ENCODE measurements at regions not wholly inside any gene's neighbourhood (a gene's known extent, or its start where the extent isn't known, plus 50 kb on each side); places are given as distances from the start of the nearest gene placed in this dataset.

- POLR2A ChIA-PET (ENCODE audit: low non-redundant PET): no interaction called here
- no peak overlapping the region for H3K4me3 ChIP-seq (ENCODE audit: low read depth, low read length, poor library complexity, severe bottlenecking)
- BruUV-seq (replicated peaks): no TSS peak
- no peak overlapping the region for H3K27ac ChIP-seq (ENCODE audit: low read depth, low read length, poor library complexity, severe bottlenecking)
- intact Hi-C loops (cut with micrococcal nuclease; ENCODE audit: unreplicated experiment): no loop called here
- peaks cover 3% of the 10 kb centered on the region for H3K9me3 ChIP-seq (ENCODE audit: low read depth, low read length, poor library complexity, severe bottlenecking)
- CTCF ChIA-PET: no interaction called here
- no peak for TF ChIP-seq EZH2 (IDR thresholded peaks at IDR 0.05; ENCODE audit: borderline replicate concordance, low read depth, low read length, poor library complexity, severe bottlenecking)
- no peak for TF ChIP-seq CTCF (conservative IDR thresholded peaks at IDR 0.05; ENCODE audit: low read depth, low read length)
- no peaks in the 10 kb centered on the region for H3K27me3 ChIP-seq (replicated peaks; ENCODE audit: insufficient read depth, low read depth, low read length, poor library complexity)
- no peaks in the 10 kb centered on the region for H3K4me1 ChIP-seq (ENCODE audit: insufficient read depth, low read length, poor library complexity, severe bottlenecking)
- no peak for DNase-seq (ENCODE audit: low spot score)
- no peaks in the 10 kb centered on the region for H3K36me3 ChIP-seq (ENCODE audit: insufficient read depth, low read length, poor library complexity, severe bottlenecking)
These were observed 649.9 kb downstream of the KCNJ2 start for GRCh38 chr17:70819183-70819582.

DNA sequence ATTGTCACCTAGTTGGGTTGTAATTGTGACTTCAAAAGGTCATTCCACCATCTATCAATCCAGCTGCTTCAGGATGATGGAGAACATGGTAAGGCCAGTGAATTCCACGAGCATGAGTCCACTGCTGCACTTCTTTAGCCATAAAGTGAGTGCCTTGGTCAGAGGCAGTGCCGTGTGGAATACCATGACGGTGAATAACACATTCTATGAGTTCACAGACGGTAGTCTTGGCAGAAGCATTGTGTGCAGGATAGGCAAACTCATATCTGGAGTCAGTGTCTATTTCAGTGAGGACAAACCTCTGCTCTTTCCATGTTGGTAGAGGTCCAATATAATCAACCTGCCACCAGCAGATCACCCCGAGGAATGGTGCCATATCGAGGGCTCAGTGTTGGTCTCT lies 650.9 kb downstream of the KCNJ2 start:
- ChIA-PET POLR2A (ENCODE audit: low non-redundant PET) (no interaction called here), CTCF (no interaction called here)
- Histone ChIP-seq H3K4me1 (ENCODE audit: insufficient read depth, low read length, poor library complexity, severe bottlenecking) (no peaks in the 10 kb centered on the region), H3K27me3 (replicated peaks; ENCODE audit: insufficient read depth, low read depth, low read length, poor library complexity) (no peaks in the 10 kb centered on the region), H3K4me3 (ENCODE audit: low read depth, low read length, poor library complexity, severe bottlenecking) (no peak overlapping the region), H3K27ac (ENCODE audit: low read depth, low read length, poor library complexity, severe bottlenecking) (no peak overlapping the region), H3K36me3 (ENCODE audit: insufficient read depth, low read length, poor library complexity, severe bottlenecking) (no peaks in the 10 kb centered on the region), H3K9me3 (ENCODE audit: low read depth, low read length, poor library complexity, severe bottlenecking) (peaks cover 3% of the 10 kb centered on the region)
- TF ChIP-seq EZH2 (IDR thresholded peaks at IDR 0.05; ENCODE audit: borderline replicate concordance, low read depth, low read length, poor library complexity, severe bottlenecking): no peak
- no peak for TF ChIP-seq CTCF (conservative IDR thresholded peaks at IDR 0.05; ENCODE audit: low read depth, low read length)
- intact Hi-C loops (cut with micrococcal nuclease; ENCODE audit: unreplicated experiment): no loop called here
- BruUV-seq (replicated peaks): no TSS peak
- no peak for DNase-seq (ENCODE audit: low spot score)

DNA sequence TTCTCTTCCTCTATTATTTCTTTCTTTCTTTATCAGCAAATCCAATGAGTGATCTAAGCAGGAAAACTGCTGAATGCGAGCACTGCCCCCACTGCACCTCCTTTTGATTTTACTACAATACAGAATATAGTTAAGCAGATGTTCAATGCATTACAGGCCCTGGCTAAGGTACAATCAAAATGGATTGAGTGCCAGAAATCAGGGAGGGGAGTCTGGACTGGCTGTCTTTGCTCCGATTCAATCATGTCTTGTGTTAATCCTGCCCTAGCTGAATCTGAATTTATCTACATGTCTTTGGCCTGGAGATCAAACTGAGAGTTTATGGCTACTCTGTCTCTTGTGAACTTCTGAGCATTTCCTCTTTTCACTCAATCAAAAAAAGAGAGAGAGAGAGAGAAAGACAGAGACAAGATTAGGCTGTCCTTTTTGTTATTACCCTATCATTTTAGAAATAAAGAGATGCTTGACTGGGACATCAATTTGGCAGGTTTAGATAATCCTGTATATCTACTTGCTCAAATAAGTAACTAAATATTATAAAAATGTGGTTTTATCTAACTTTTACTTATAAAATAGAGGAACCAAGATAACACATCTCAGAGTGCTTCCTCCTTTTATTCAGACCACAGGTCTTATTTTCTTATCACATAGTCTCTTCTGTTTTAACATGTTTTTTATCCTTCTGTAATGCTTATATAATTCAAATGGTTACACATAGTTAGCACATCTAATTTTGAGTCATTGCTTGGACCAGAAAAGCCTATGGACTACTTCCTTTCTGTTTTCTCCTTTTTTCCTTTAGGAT lies 656.2 kb downstream of the KCNJ2 start:
- intact Hi-C loops (cut with micrococcal nuclease; ENCODE audit: unreplicated experiment): no loop called here
- ChIA-PET POLR2A (ENCODE audit: low non-redundant PET) (no interaction called here), CTCF (no interaction called here)
- no TSS peak for BruUV-seq (replicated peaks)
- no peak for DNase-seq (ENCODE audit: low spot score)
- no peaks in the 10 kb centered on the region for H3K4me1 ChIP-seq (ENCODE audit: insufficient read depth, low read length, poor library complexity, severe bottlenecking)
- H3K9me3 ChIP-seq (ENCODE audit: low read depth, low read length, poor library complexity, severe bottlenecking): peaks cover 3% of the 10 kb centered on the region
- H3K27me3 ChIP-seq (replicated peaks; ENCODE audit: insufficient read depth, low read depth, low read length, poor library complexity): no peaks in the 10 kb centered on the region
- TF ChIP-seq EZH2 (IDR thresholded peaks at IDR 0.05; ENCODE audit: borderline replicate concordance, low read depth, low read length, poor library complexity, severe bottlenecking): no peak
- no peak for TF ChIP-seq CTCF (conservative IDR thresholded peaks at IDR 0.05; ENCODE audit: low read depth, low read length)
- no peak overlapping the region for H3K27ac ChIP-seq (ENCODE audit: low read depth, low read length, poor library complexity, severe bottlenecking)
- no peak overlapping the region for H3K4me3 ChIP-seq (ENCODE audit: low read depth, low read length, poor library complexity, severe bottlenecking)
- H3K36me3 ChIP-seq (ENCODE audit: insufficient read depth, low read length, poor library complexity, severe bottlenecking): no peaks in the 10 kb centered on the region
